ENCODE measurements at regions not wholly inside any gene's neighbourhood (a gene's known extent, or its start where the extent isn't known, plus 50 kb on each side); places are given as distances from the start of the nearest gene placed in this dataset.

DNA sequence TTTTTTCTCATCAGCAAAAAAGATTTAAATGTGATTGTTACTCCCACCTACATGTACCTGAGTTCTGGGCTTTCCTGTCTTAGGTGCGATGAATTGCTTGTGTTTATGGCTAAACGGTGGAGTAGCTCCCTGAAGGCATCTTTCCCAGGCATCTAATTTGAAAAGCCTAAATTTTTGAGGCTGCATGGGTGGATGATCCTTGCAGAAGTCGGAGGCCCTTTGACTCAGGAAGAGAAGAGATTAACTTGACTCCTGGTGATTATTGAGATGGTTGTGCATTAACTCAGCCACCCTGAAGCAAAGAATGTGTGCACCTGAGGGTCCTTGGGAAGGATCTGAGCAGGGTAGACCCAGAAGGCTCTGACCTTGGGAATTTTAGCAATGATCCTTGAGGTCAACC lies 155.6 kb upstream of the SEMA3C start:
- Histone ChIP-seq H3K56ac (replicated peaks; ENCODE audit: insufficient read length, low read depth, low read length) (no peak overlapping the region), H3K27me3 (replicated peaks in 1 of 4; ENCODE audit: control insufficient read depth in 3 of 4, extremely low read depth in 1 of 4, insufficient read depth in 3 of 4, low read length in 3 of 4) (no peaks in the 10 kb centered on the region), H2BK120ac (replicated peaks; ENCODE audit: low read depth, low read length) (no peak overlapping the region), H2AFZ (ENCODE audit: low read length) (no peak overlapping the region; the same call in 1 of the 2 replicates), H4K5ac (ENCODE audit: insufficient read length, low read depth, low read length) (no peak overlapping the region), H4K8ac (ENCODE audit: extremely low read depth, insufficient read depth, low read length) (no peak overlapping the region), H3K79me2 (ENCODE audit: control insufficient read depth in 1 of 2, insufficient read depth in 2 of 2, low read length in 2 of 2) (no peaks in the 10 kb centered on the region), H3K18ac (ENCODE audit: extremely low read depth, low read length) (no peak overlapping the region), H3K4me3 (ENCODE audit: extremely low read depth in 1 of 4, insufficient read depth in 2 of 4, low read depth in 3 of 4, low read length in 4 of 4) (no peak overlapping the region), H3K23me2 (ENCODE audit: low read depth, low read length) (no peaks in the 10 kb centered on the region), H2BK20ac (ENCODE audit: low read length) (no peak overlapping the region), H3K23ac (ENCODE audit: insufficient read length) (no peak overlapping the region), H3K4ac (replicated peaks; ENCODE audit: insufficient read length, low read depth, low read length) (no peak overlapping the region), H3K79me1 (ENCODE audit: low read depth, low read length) (no peaks in the 10 kb centered on the region), H2AK5ac (ENCODE audit: low read depth, low read length) (no peak overlapping the region), H4K20me1 (replicated peaks in 1 of 2; ENCODE audit: control insufficient read depth in 1 of 2, insufficient read depth in 2 of 2, low read length in 2 of 2) (no peaks in the 10 kb centered on the region), H3K36me3 (ENCODE audit: control insufficient read depth in 2 of 4, insufficient read depth in 4 of 4, low read length in 3 of 4) (peaks cover 0 to 4% (median 0%) of the 10 kb centered on the region in 4 experiments; a peak in 1 of 8 replicates), H3K14ac (ENCODE audit: insufficient read length) (no peak overlapping the region), H3K4me1 (replicated peaks in 1 of 4; ENCODE audit: control insufficient read depth in 3 of 4, insufficient read depth in 4 of 4, low read length in 3 of 4) (no peaks in the 10 kb centered on the region), H2BK15ac (ENCODE audit: low read length) (no peak overlapping the region), H2BK5ac (ENCODE audit: low read depth, low read length) (no peak overlapping the region), H3K4me2 (ENCODE audit: insufficient read depth in 1 of 2, low read depth in 2 of 2, low read length in 2 of 2) (no peak overlapping the region), H2BK12ac (ENCODE audit: low read depth, low read length) (no peak overlapping the region), H3K27ac (ENCODE audit: low read depth, low read length) (no peak overlapping the region), H4K91ac (replicated peaks; ENCODE audit: insufficient read length, low read length) (no peak overlapping the region), H3K9ac (replicated peaks in 1 of 4; ENCODE audit: extremely low read depth in 1 of 4, low read depth in 3 of 4, low read length in 3 of 4) (no peak overlapping the region), H3K9me3 (ENCODE audit: insufficient read depth in 2 of 2, low read depth in 1 of 2, low read length in 1 of 2) (peaks cover 7 to 19% of the 10 kb centered on the region in 2 experiments; a peak in 2 of 4 replicates)
- DNase-seq (ENCODE audit: low read depth in 1 of 2, low spot score in 2 of 2) (no peak), FAIRE-seq (no peak)
- ChIA-PET POLR2A (ENCODE audit: partially characterized antibody) (no interaction called here), CTCF (ENCODE audit: partially characterized antibody) (no interaction called here)
- WGBS, 2 experiments (ENCODE audit: extremely low coverage in 1 of 2, insufficient coverage in 1 of 2, insufficient read length in 1 of 2, insufficient replicate concordance in 2 of 2, low coverage in 1 of 2, low lambda C conversion rate in 2 of 2, missing lambda C conversion rate in 1 of 2): 95% methylated on average over 3 of the region's 3 CpGs; no CpG with 5 or more reads in 1 of the 2 experiments
- no peak for TF ChIP-seq RXRA (IDR thresholded peaks at IDR 0.05; ENCODE audit: insufficient read depth, low read depth, low read length)
- no peak for TF ChIP-seq ASH2L (IDR thresholded peaks at IDR 0.05; ENCODE audit: low read length)
- no peak for TF ChIP-seq TAF1 (IDR thresholded peaks at IDR 0.05; ENCODE audit: low read depth, low read length)
- no peak for TF ChIP-seq HDAC6 (IDR thresholded peaks at IDR 0.05; ENCODE audit: low read depth, low read length)
- no peak for TF ChIP-seq EP300 (IDR thresholded peaks at IDR 0.05; ENCODE audit: borderline replicate concordance in 1 of 2, low read depth in 2 of 2, low read length in 2 of 2)
- TF ChIP-seq SUZ12 (IDR thresholded peaks at IDR 0.05; ENCODE audit: low read length): no peak
- no peak for TF ChIP-seq BACH1 (IDR thresholded peaks at IDR 0.05; ENCODE audit: low read length)
- TF ChIP-seq TEAD4 (IDR thresholded peaks at IDR 0.05; ENCODE audit: low read depth, low read length): no peak
- TF ChIP-seq PHF8 (conservative IDR thresholded peaks at IDR 0.05; ENCODE audit: low read depth, low read length): no peak
- no peak for TF ChIP-seq SIRT6 (IDR thresholded peaks at IDR 0.05; ENCODE audit: low read length)
- TF ChIP-seq KDM4A (IDR thresholded peaks at IDR 0.05; ENCODE audit: low read depth, low read length, severe bottlenecking): no peak
- no peak for TF ChIP-seq NRF1 (IDR thresholded peaks at IDR 0.05; ENCODE audit: low read depth, low read length)
- no peak for TF ChIP-seq TAF7 (optimal IDR thresholded peaks at IDR 0.05; ENCODE audit: borderline replicate concordance, low read depth, low read length)
- no peak for TF ChIP-seq POU5F1 (IDR thresholded peaks at IDR 0.05; ENCODE audit: low read depth, low read length)
- TF ChIP-seq CREB1 (IDR thresholded peaks at IDR 0.05): no peak
